NCI-H2029 (cell line): ENCODE measurements at regions not wholly inside any gene's neighbourhood (a gene's known extent, or its start where the extent isn't known, plus 50 kb on each side); places are given as distances from the start of the nearest gene placed in this dataset.

ENCODE experiments used
- DNase-seq: peaks from one replicate; lab custom pipeline; 2025; lab: John Stamatoyannopoulos, UW

- DNase-seq = no peak
These were observed 472.6 kb downstream of the BUD13 start for GRCh38 chr11:116300232-116300631.

GRCh38 chr11:116294630-116295029 is 478.2 kb downstream of the BUD13 start:
- DNase-seq = no peak

- no peak for DNase-seq
These were observed 484.9 kb downstream of the BUD13 start for GRCh38 chr11:116287866-116288265.

- DNase-seq = no peak
These were observed 487.8 kb downstream of the BUD13 start for GRCh38 chr11:116285026-116285425.

- DNase-seq = no peak
These were observed 489.5 kb downstream of the BUD13 start for GRCh38 chr11:116283300-116283699.

GRCh38 chr11:116282481-116282880 is 490.3 kb downstream of the BUD13 start:
- no peak for DNase-seq

GRCh38 chr11:116281173-116282160 is 491.3 kb downstream of the BUD13 start:
- no peak for DNase-seq

GRCh38 chr11:116279511-116279910 is 493.3 kb downstream of the BUD13 start:
- DNase-seq = no peak

- no peak for DNase-seq
These were observed 494.7 kb downstream of the BUD13 start for GRCh38 chr11:116278076-116278475.

GRCh38 chr11:116276051-116277044 is 496.4 kb downstream of the BUD13 start:
- DNase-seq = peak; percentile 73

GRCh38 chr11:116275635-116276034 is 497.2 kb downstream of the BUD13 start:
- no peak for DNase-seq

- DNase-seq = no peak
These were observed 498.3 kb downstream of the BUD13 start for GRCh38 chr11:116274521-116274920.

GRCh38 chr11:116272181-116272789 is 500.5 kb downstream of the BUD13 start:
- DNase-seq = no peak

GRCh38 chr11:116271479-116271878 is 501.3 kb downstream of the BUD13 start:
- no peak for DNase-seq

GRCh38 chr11:116267146-116267545 is 505.6 kb downstream of the BUD13 start:
- DNase-seq = no peak

- no peak for DNase-seq
These were observed 509.0 kb downstream of the BUD13 start for GRCh38 chr11:116263770-116264169.

GRCh38 chr11:116263019-116263418 is 509.8 kb downstream of the BUD13 start:
- DNase-seq = no peak

- DNase-seq = no peak
These were observed 510.4 kb downstream of the BUD13 start for GRCh38 chr11:116262370-116262769.

- DNase-seq = no peak
These were observed 511.2 kb downstream of the BUD13 start for GRCh38 chr11:116261606-116262005.

GRCh38 chr11:116258821-116259220 is 514.0 kb downstream of the BUD13 start:
- DNase-seq = no peak

- no peak for DNase-seq
These were observed 514.9 kb downstream of the BUD13 start for GRCh38 chr11:116257883-116258282.

GRCh38 chr11:116257092-116257491 is 515.7 kb downstream of the BUD13 start:
- no peak for DNase-seq
